Left lung (tissue), 4 donors: ENCODE measurements at regions not wholly inside any gene's neighbourhood (a gene's known extent, or its start where the extent isn't known, plus 50 kb on each side); places are given as distances from the start of the nearest gene placed in this dataset.

Source experiments
- ATAC-seq: fragments of 200-7000 bp; cut with Tn5 transposase; one replicate; pipeline ENCODE4 v1.9.1; 2020; ENCODE audit warnings: moderate library complexity
- DNase-seq, 4 donors: peaks; one replicate each; pipeline ENCODE4 v3.0.0-alpha.2; 2013 to 2020
- H3K27ac ChIP-seq, 2 donors: fragments of 200-600 bp; sonication (generic) in 1 of 2; one replicate each; pipeline versions ENCODE4 v1.5.0 to v1.8.0; 2020 to 2021
- H3K27me3 ChIP-seq, 2 donors: fragments of 200-600 bp; sonication (generic) in 1 of 2; one replicate each; pipeline versions ENCODE4 v1.5.0 to v1.8.0; 2020 to 2021
- H3K36me3 ChIP-seq, 2 donors: fragments of 200-600 bp; sonication (generic) in 1 of 2; one replicate each; pipeline versions ENCODE4 v1.5.0 to v1.8.0; 2020 to 2021
- H3K4me1 ChIP-seq, 2 donors: fragments of 200-600 bp; one replicate each; pipeline ENCODE4 v1.8.0; 2021
- H3K4me3 ChIP-seq, 2 donors: fragments of 200-600 bp; sonication (generic) in 1 of 2; one replicate each; pipeline versions ENCODE4 v1.5.0 to v1.8.0; 2020 to 2021; ENCODE audit warnings: mild to moderate bottlenecking in 1 of 2
- H3K9me3 ChIP-seq, 2 donors: fragments of 200-600 bp; sonication (generic) in 1 of 2; one replicate each; pipeline versions ENCODE4 v1.5.0 to v1.8.0; 2020 to 2021
- intact Hi-C, 2 donors: fragments of 100-400 bp; cut with DNase I; formaldehyde crosslinking; loops; one replicate each; pipeline versions ENCODE4 v1.11.2 to v1.14.2; 2022
- TF ChIP-seq, protein P1 (sequence below), 2 donors: fragments of 200-600 bp; sonication (generic) in 1 of 2; IDR thresholded peaks; one replicate each; pipeline versions ENCODE4 v1.5.0 to v1.8.0; 2021; ENCODE audit warnings: antibody characterized with exemption in 2 of 2
- donor health status: DM: no; HTN: yes; CAD: no.
- donor health status: DM: no; HTN: no; CAD: no.

DNA sequence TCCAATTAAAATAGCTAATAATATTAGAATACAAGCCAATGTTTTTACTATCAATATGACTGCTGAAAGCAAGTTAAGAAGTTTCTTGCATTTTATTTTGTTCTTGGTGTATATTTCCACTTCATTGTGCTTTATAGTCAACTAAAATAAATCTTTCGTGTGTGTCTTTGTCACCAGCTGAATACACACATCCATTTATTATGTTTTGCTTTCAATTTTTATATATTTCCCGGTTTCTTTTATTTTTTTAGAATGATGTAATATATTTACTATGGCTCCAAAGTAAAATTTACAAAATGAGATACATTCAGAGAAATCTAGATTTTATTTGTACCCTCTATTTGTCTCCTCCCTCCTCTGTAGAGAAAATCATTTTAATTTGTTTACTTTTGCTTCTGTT lies 495.9 kb upstream of the PAPPA start:
- TF ChIP-seq, protein P1, sequence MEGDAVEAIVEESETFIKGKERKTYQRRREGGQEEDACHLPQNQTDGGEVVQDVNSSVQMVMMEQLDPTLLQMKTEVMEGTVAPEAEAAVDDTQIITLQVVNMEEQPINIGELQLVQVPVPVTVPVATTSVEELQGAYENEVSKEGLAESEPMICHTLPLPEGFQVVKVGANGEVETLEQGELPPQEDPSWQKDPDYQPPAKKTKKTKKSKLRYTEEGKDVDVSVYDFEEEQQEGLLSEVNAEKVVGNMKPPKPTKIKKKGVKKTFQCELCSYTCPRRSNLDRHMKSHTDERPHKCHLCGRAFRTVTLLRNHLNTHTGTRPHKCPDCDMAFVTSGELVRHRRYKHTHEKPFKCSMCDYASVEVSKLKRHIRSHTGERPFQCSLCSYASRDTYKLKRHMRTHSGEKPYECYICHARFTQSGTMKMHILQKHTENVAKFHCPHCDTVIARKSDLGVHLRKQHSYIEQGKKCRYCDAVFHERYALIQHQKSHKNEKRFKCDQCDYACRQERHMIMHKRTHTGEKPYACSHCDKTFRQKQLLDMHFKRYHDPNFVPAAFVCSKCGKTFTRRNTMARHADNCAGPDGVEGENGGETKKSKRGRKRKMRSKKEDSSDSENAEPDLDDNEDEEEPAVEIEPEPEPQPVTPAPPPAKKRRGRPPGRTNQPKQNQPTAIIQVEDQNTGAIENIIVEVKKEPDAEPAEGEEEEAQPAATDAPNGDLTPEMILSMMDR (IDR thresholded peaks at IDR 0.05) = no peak
- intact Hi-C loops = no loop called here

DNA sequence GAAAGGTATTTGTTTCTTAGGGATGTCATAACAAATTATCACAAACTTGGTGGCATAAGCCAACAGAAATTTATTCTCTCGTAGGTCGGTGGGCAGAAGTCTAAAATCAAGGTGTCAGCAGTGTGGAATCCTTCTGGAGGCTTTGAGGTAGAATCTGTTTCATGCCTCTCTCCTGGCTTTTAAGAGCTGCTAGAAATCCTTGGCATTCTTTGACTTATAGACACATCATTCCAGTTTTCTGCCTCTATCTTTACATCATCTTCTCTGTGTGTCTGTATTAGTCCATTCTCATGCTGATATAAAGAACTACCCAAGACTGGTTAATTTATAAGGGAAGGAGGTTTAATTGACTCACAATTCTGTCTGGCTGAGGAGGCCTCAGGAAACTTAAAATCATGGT lies 488.1 kb upstream of the PAPPA start:
- intact Hi-C loops = no loop called here
- DNase-seq (no peak), ATAC-seq (no peak)
- Histone ChIP-seq H3K27me3 (no peaks in the 10 kb centered on the region), H3K4me1 (no peaks in the 10 kb centered on the region), H3K27ac (no peak overlapping the region), H3K4me3 (no peak overlapping the region), H3K36me3 (no peaks in the 10 kb centered on the region), H3K9me3 (no peaks in the 10 kb centered on the region)
- TF ChIP-seq, protein P1 (IDR thresholded peaks at IDR 0.05) = no peak

More for the DNA sequence above, 495.9 kb upstream of the PAPPA start:
- Histone ChIP-seq H3K27me3 (no peaks in the 10 kb centered on the region), H3K27ac (no peak overlapping the region), H3K36me3 (no peaks in the 10 kb centered on the region), H3K9me3 (no peaks in the 10 kb centered on the region), H3K4me1 (no peaks in the 10 kb centered on the region), H3K4me3 (no peak overlapping the region)
- ATAC-seq (no peak), DNase-seq (no peak)

DNA sequence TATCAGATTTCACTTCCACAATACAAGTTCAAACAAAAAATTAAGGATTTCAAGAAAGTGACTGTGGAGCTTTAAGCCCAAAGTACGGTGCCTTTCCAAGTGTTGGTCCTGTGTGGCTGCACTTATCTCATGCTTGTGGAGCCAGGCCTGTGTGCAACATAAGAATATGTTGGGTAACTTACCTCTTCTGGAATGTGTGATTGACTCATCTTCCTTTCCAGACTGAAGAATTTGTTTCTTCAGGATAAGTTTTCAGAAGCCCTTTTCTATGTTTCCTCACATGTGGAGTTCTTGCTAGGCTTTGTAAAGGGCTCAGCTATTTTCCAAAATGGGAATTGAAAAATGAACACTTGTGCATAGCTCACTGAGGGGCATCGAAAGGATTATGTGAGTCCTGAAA lies 485.1 kb upstream of the PAPPA start:
- Histone ChIP-seq H3K9me3 (no peaks in the 10 kb centered on the region), H3K36me3 (no peaks in the 10 kb centered on the region), H3K4me1 (no peaks in the 10 kb centered on the region), H3K4me3 (no peak overlapping the region), H3K27me3 (no peaks in the 10 kb centered on the region), H3K27ac (no peak overlapping the region)
- ATAC-seq = no peak
- TF ChIP-seq, protein P1 (IDR thresholded peaks at IDR 0.05) = no peak
- intact Hi-C loops = no loop called here
- DNase-seq = no peak

DNA sequence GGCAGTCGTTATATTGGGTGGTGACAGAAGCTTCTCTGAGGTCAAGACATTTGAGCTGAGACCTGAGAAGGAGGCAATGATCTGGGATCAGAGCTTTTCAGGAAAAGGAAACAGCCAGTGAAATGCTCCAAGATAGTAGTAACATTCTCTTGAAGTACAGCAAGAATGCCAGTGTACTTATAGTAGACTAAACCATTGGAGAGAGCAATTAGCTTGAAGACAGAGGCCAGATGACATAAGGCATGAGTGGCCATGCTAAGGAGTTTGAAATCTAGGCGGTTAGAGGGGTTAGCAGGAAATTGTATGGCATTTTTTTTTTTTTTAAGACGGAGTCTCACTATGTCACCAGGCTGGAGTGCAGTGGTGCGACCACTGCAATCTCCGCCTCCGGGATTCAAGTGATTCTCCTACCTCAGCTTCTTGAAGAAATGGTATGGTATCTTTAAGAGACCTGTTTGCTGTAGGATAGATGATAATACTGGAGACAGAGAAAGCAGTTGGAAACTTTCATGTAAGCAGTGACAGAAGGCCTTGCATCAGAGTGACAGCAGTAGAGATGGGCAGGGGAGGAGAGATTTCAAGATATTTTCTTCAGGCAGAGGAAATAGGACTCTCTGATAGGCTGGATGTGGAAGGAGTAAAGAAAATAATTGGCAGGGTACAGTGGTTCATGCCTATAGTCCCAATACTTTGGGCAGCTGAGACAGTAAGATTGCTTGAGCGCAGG lies 482.2 kb upstream of the PAPPA start:
- no peak for ATAC-seq
- intact Hi-C loops = no loop called here
- H3K4me3 ChIP-seq = no peak overlapping the region
- H3K36me3 ChIP-seq = no peaks in the 10 kb centered on the region
- no peaks in the 10 kb centered on the region for H3K27me3 ChIP-seq
- TF ChIP-seq, protein P1 (IDR thresholded peaks at IDR 0.05) = no peak
- H3K9me3 ChIP-seq = no peaks in the 10 kb centered on the region
- DNase-seq = no peak
- no peaks in the 10 kb centered on the region for H3K4me1 ChIP-seq
- no peak overlapping the region for H3K27ac ChIP-seq

DNA sequence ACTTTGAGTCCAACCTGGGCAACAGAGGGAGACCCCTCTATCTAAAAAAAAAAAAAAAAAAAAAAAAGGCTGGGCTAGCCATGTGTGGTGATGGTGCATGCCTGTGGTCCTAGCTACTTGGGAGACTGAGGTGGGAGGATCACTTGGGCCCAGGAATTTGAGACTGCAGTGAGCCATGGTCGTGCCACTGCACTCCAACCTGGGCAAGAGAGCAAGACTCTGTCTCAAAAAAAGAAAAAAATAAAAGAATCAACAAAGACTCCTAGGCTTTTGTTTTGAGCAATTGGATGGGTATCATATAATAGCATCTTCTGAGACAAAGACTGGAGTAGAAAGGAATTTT lies 481.7 kb upstream of the PAPPA start:
- TF ChIP-seq, protein P1 (IDR thresholded peaks at IDR 0.05) = no peak
- no peaks in the 10 kb centered on the region for H3K4me1 ChIP-seq
- intact Hi-C loops = no loop called here
- no peaks in the 10 kb centered on the region for H3K36me3 ChIP-seq
- DNase-seq = no peak
- no peak overlapping the region for H3K4me3 ChIP-seq
- H3K27me3 ChIP-seq = no peaks in the 10 kb centered on the region
- no peak for ATAC-seq
- H3K27ac ChIP-seq = no peak overlapping the region
- H3K9me3 ChIP-seq = peaks cover 0 to 1% of the 10 kb centered on the region in 2 donors
